Endothelial cell of umbilical vein (primary cell): ENCODE measurements at regions not wholly inside any gene's neighbourhood (a gene's known extent, or its start where the extent isn't known, plus 50 kb on each side); places are given as distances from the start of the nearest gene placed in this dataset.

Source experiments
- BruUV-seq: library from RNA; stranded (reverse); fragments of 400-500 nt; replicated peaks from 2 replicates; lab custom pipeline; 2021; lab: Mats Ljungman, UMichigan
- CTCF ChIA-PET: fragments of 300-600, 350-600 bp; sonication (Branson Sonifier 250); formaldehyde crosslinking; loops from one replicate; lab custom pipeline; 2021; ENCODE audit warnings: antibody characterized with exemption, inconsistent platforms; lab: Charles Lee
- POLR2A ChIA-PET: fragments of 300-600, 350-600 bp; sonication (Branson Sonifier 250); formaldehyde crosslinking; loops from one replicate; lab custom pipeline; 2021; ENCODE audit warnings: antibody characterized with exemption, inconsistent platforms; lab: Charles Lee
- DNase-seq: peaks from one replicate; pipeline ENCODE4 v3.0.0-alpha.2; 2011; ENCODE audit warnings: low read depth, low spot score
- FAIRE-seq: peaks from 2 replicates; lab custom pipeline; 2011; peaks lifted over from hg19 to GRCh38; lab: Jason Lieb, UNC
- H2AFZ ChIP-seq: 2 replicates; pipeline ENCODE4 v1.6.0; 2012; ENCODE audit warnings: low read depth, low read length, control low read depth, inconsistent platforms
- H3K27ac ChIP-seq: 2 replicates; pipeline ENCODE4 v1.5.1; 2011; ENCODE audit warnings: low read depth, mild to moderate bottlenecking, control low read depth, low read length, moderate library complexity; ENCODE audit not compliant: insufficient read depth
- H3K27me3 ChIP-seq, 2 experiments: 2 replicates each; pipeline versions ENCODE4 v1.6.0 to v1.6.1; 2011; ENCODE audit warnings: low read length in 2 of 2, mixed read lengths in 1 of 2; ENCODE audit not compliant: control insufficient read depth in 2 of 2, insufficient read depth in 2 of 2
- H3K36me3 ChIP-seq, 2 experiments: 2 replicates in 1 of 2; 3 replicates in 1 of 2; pipeline ENCODE4 v1.5.1; 2011; ENCODE audit warnings: low read length in 2 of 2, mild to moderate bottlenecking in 1 of 2, moderate library complexity in 1 of 2; ENCODE audit not compliant: control insufficient read depth in 2 of 2, insufficient read depth in 2 of 2; ENCODE audit errors: extremely low read depth in 1 of 2
- H3K4me1 ChIP-seq: 3 replicates; pipeline ENCODE4 v1.5.1; 2011; ENCODE audit warnings: mild to moderate bottlenecking, low read length; ENCODE audit not compliant: control insufficient read depth, insufficient read depth; ENCODE audit errors: extremely low read depth
- H3K4me2 ChIP-seq: 2 replicates; pipeline ENCODE4 v1.6.1; 2011; ENCODE audit warnings: low read length, control low read depth, mixed read lengths; ENCODE audit not compliant: insufficient read depth
- H3K4me3 ChIP-seq, 3 experiments: fragments of 200-600 bp in 1 of 3; sonication (generic), shearing (Covaris generic) in 1 of 3; replicated peaks in 1 of 3; 2 replicates each; pipeline ENCODE4 v1.5.1; 2011 to 2016; ENCODE audit warnings: control low read depth in 3 of 3, low read length in 3 of 3, mild to moderate bottlenecking in 2 of 3, inconsistent platforms in 1 of 3, low read depth in 1 of 3, moderate library complexity in 1 of 3; ENCODE audit not compliant: insufficient read depth in 1 of 3
- H3K79me2 ChIP-seq: 2 replicates; pipeline ENCODE4 v1.6.0; 2012; ENCODE audit warnings: low read length, inconsistent platforms; ENCODE audit not compliant: control insufficient read depth, insufficient read depth
- H3K9ac ChIP-seq: replicated peaks from 2 replicates; pipeline ENCODE3; 2011; ENCODE audit warnings: low read length, control low read depth; ENCODE audit not compliant: insufficient read depth; ENCODE audit errors: extremely low read depth
- H3K9me1 ChIP-seq: replicated peaks from 3 replicates; pipeline ENCODE4 v1.6.0; 2011; ENCODE audit warnings: mild to moderate bottlenecking, low read length; ENCODE audit not compliant: control insufficient read depth, insufficient read depth; ENCODE audit errors: extremely low read depth
- H3K9me3 ChIP-seq: replicated peaks from 2 replicates; pipeline ENCODE4 v1.5.1; 2012; ENCODE audit warnings: low read length, inconsistent platforms; ENCODE audit not compliant: control insufficient read depth, insufficient read depth
- H4K20me1 ChIP-seq: replicated peaks from 2 replicates; pipeline ENCODE3; 2011; ENCODE audit warnings: mild to moderate bottlenecking, low read length; ENCODE audit not compliant: control insufficient read depth, insufficient read depth; ENCODE audit errors: extremely low read depth
- EZH2 ChIP-seq: IDR thresholded peaks from 2 replicates; pipeline ENCODE4 v1.6.1; 2012; ENCODE audit warnings: borderline replicate concordance, low read depth, mild to moderate bottlenecking, moderate library complexity, low read length, inconsistent platforms; ENCODE audit not compliant: severe bottlenecking
- FOS ChIP-seq: IDR thresholded peaks from 2 replicates; pipeline ENCODE4 v1.6.1; 2011; ENCODE audit warnings: mild to moderate bottlenecking, low read length, moderate library complexity, borderline replicate concordance; ENCODE audit not compliant: insufficient read depth
- GATA2 ChIP-seq: IDR thresholded peaks from 2 replicates; pipeline ENCODE4 v1.7.0; 2011; ENCODE audit warnings: low read depth, mild to moderate bottlenecking, moderate library complexity, mixed read lengths, low read length; ENCODE audit not compliant: insufficient read length, insufficient read depth
- JUN ChIP-seq: IDR thresholded peaks from 2 replicates; pipeline ENCODE4 v1.6.1; 2011; ENCODE audit warnings: borderline replicate concordance, low read depth; ENCODE audit not compliant: insufficient read length, insufficient read depth
- MAX ChIP-seq: IDR thresholded peaks from 2 replicates; pipeline ENCODE4 v1.6.1; 2011; ENCODE audit not compliant: insufficient read depth, insufficient read length
- MYC ChIP-seq: IDR thresholded peaks from one replicate; pipeline ENCODE4 v1.6.1; 2011; ENCODE audit warnings: mild to moderate bottlenecking, low read depth, low read length
- POLR2A ChIP-seq: IDR thresholded peaks from 2 replicates; pipeline ENCODE4 v1.6.1; 2012; ENCODE audit warnings: low read depth, mild to moderate bottlenecking, control low read depth, low read length
- POLR2AphosphoS5 ChIP-seq: IDR thresholded peaks from 2 replicates; pipeline ENCODE4 v1.6.1; 2012; ENCODE audit warnings: low read depth, mild to moderate bottlenecking, control low read depth, low read length, moderate library complexity; ENCODE audit not compliant: insufficient read depth
- dilution Hi-C: fragments of 300-500 bp; cut with MboI; formaldehyde crosslinking; loops from one replicate; pipeline ENCODE4 v1.15.0; 2019; ENCODE audit warnings: low sequenced_read_pairs; ENCODE audit not compliant: extremely low pct_ligation_motif_present
- intact Hi-C: fragments of 100-400 bp; cut with micrococcal nuclease; formaldehyde crosslinking; loops from one replicate; pipeline ENCODE4 v1.10.0; 2022
- TF ChIP-seq, protein P1 (sequence below), 2 donors: IDR thresholded peaks; 1 replicate in 1 of 2; 2 replicates in 1 of 2; pipeline ENCODE4 v1.5.1; 2011; ENCODE audit warnings: low read length in 2 of 2, mild to moderate bottlenecking in 2 of 2, moderate library complexity in 2 of 2, control low read depth in 1 of 2, inconsistent platforms in 1 of 2, low read depth in 1 of 2; ENCODE audit not compliant: insufficient read depth in 1 of 2; ENCODE audit errors: extremely low read depth in 1 of 2

- no peaks in the 10 kb centered on the region for H3K9me1 ChIP-seq
- no peak overlapping the region for H2AFZ ChIP-seq
- dilution Hi-C loops (no loop called here), intact Hi-C loops (no loop called here)
- H3K36me3 ChIP-seq: no peaks in the 10 kb centered on the region
- no peaks in the 10 kb centered on the region for H4K20me1 ChIP-seq
- no peaks in the 10 kb centered on the region for H3K4me1 ChIP-seq
- H3K4me3 ChIP-seq: no peak overlapping the region
- POLR2A ChIA-PET: no interaction called here
- peaks cover 2% of the 10 kb centered on the region for H3K9me3 ChIP-seq
- CTCF ChIA-PET: no interaction called here
- FAIRE-seq (no peak), DNase-seq (no peak)
- no peaks in the 10 kb centered on the region for H3K79me2 ChIP-seq
- no peaks in the 10 kb centered on the region for H3K27me3 ChIP-seq
- TF ChIP-seq MYC (no peak), FOS (no peak), JUN (no peak), POLR2AphosphoS5 (no peak), EZH2 (no peak), POLR2A (no peak), GATA2 (no peak), MAX (no peak)
- TF ChIP-seq, protein P1, sequence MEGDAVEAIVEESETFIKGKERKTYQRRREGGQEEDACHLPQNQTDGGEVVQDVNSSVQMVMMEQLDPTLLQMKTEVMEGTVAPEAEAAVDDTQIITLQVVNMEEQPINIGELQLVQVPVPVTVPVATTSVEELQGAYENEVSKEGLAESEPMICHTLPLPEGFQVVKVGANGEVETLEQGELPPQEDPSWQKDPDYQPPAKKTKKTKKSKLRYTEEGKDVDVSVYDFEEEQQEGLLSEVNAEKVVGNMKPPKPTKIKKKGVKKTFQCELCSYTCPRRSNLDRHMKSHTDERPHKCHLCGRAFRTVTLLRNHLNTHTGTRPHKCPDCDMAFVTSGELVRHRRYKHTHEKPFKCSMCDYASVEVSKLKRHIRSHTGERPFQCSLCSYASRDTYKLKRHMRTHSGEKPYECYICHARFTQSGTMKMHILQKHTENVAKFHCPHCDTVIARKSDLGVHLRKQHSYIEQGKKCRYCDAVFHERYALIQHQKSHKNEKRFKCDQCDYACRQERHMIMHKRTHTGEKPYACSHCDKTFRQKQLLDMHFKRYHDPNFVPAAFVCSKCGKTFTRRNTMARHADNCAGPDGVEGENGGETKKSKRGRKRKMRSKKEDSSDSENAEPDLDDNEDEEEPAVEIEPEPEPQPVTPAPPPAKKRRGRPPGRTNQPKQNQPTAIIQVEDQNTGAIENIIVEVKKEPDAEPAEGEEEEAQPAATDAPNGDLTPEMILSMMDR (IDR thresholded peaks at IDR 0.05; ENCODE audit: extremely low read depth in 1 of 2, insufficient read depth in 1 of 2, low read depth in 1 of 2, low read length in 2 of 2): no peak
- H3K4me2 ChIP-seq: no peak overlapping the region
- no peak overlapping the region for H3K27ac ChIP-seq
- no peak overlapping the region for H3K9ac ChIP-seq
- no TSS peak for BruUV-seq
These were observed 406.7 kb downstream of the GPATCH2 start for GRCh38 chr1:217224201-217224600.
